Muscle of leg (tissue), 3 donors: ENCODE measurements at regions not wholly inside any gene's neighbourhood (a gene's known extent, or its start where the extent isn't known, plus 50 kb on each side); places are given as distances from the start of the nearest gene placed in this dataset.

ENCODE experiments used
- DNase-seq: peaks from one replicate; pipeline ENCODE4 v3.0.0; 2013
- H3K27ac ChIP-seq: one replicate; pipeline ENCODE4 v1.5.1; 2013; ENCODE audit warnings: mild to moderate bottlenecking, low read length, control low read depth
- H3K27me3 ChIP-seq: one replicate; pipeline ENCODE4 v1.6.1; 2013; ENCODE audit warnings: low read length; ENCODE audit not compliant: control insufficient read depth, insufficient read depth
- H3K36me3 ChIP-seq: one replicate; pipeline ENCODE4 v1.6.1; 2013; ENCODE audit warnings: low read length; ENCODE audit not compliant: control insufficient read depth, insufficient read depth
- H3K4me1 ChIP-seq: one replicate; pipeline ENCODE4 v1.6.1; 2013; ENCODE audit warnings: low read length; ENCODE audit not compliant: control insufficient read depth, insufficient read depth
- H3K4me3 ChIP-seq: one replicate; pipeline ENCODE4 v1.5.1; 2013; ENCODE audit warnings: low read length, control low read depth
- H3K9me3 ChIP-seq: replicated peaks from 2 replicates; pipeline ENCODE4 v1.6.1; 2013; ENCODE audit warnings: low read depth, low read length; ENCODE audit not compliant: control insufficient read depth
- WGBS: methylation state at CpG from one replicate; pipeline ENCODE4 v1.1.5; 2013; ENCODE audit warnings: missing lambda C conversion rate; ENCODE audit not compliant: insufficient coverage; 5-methylcytosine and 5-hydroxymethylcytosine counted together

GRCh38 chr11:27928809-27929208, 179.1 kb downstream of the KIF18A start:
- no CpG with 5 or more reads among the region's 1 CpG for whole genome bisulfite sequencing
- H3K27me3 ChIP-seq, result no peaks in the 10 kb centered on the region

GRCh38 chr11:27926981-27927481, 180.9 kb downstream of the KIF18A start:
- Histone ChIP-seq H3K4me3 (no peak overlapping the region), H3K27me3 (no peaks in the 10 kb centered on the region), H3K36me3 (no peaks in the 10 kb centered on the region), H3K9me3 (no peaks in the 10 kb centered on the region), H3K27ac (no peak overlapping the region), H3K4me1 (no peaks in the 10 kb centered on the region)
- WGBS, result 40% methylated on average over 1 of the region's 4 CpGs
- DNase-seq, result peak; percentile 5

More at GRCh38 chr11:27928809-27929208, 179.1 kb downstream of the KIF18A start:
- DNase-seq, result no peak
- Histone ChIP-seq H3K4me3 (no peak overlapping the region), H3K27ac (no peak overlapping the region), H3K9me3 (no peaks in the 10 kb centered on the region), H3K36me3 (no peaks in the 10 kb centered on the region), H3K4me1 (no peaks in the 10 kb centered on the region)

DNA sequence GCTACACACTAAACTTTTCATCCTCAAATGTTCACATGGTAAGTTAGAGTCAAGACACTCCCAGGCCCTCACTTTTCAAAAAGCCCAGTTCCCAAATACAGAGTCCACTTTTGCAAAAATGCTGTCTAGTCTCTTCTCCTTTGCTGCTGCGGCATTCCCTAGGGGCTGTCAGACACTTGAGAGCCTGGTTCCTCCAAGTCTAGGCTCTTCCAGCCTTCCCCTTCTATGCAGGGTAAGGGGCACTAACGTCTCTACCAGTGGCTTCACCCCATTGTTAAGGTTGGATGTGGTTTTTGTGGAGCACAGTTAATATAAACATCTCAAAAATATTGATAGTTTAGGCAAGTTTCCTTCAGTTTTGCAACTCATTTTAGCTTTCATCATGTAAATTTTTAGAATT, 181.5 kb downstream of the KIF18A start:
- H3K9me3 ChIP-seq, result no peaks in the 10 kb centered on the region
- WGBS, result 60% methylated on average over 1 of the region's 2 CpGs
- DNase-seq, result no peak

DNA sequence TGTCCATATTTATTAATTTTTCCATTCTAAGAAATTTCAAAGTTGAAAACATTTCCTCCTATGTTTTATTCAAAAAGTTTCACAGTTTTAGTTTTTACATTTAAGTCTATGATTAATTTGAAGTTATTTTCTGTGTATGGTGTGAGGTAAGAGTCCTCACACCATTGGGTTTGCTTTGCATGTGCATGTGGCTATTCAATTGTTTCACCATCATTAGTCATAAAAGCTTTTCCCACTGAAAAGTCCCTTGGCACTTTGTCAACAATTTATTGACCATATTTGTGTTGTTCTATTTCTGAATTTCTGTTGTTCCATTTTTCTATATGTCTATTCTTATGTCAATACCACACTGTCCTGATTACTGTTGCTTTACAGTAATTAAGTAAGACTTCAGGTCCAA, 186.5 kb downstream of the KIF18A start:
- no peak overlapping the region for H3K4me3 ChIP-seq
- DNase-seq, result no peak
- H3K36me3 ChIP-seq, result no peaks in the 10 kb centered on the region
- H3K27ac ChIP-seq, result no peak overlapping the region
- H3K4me1 ChIP-seq, result no peaks in the 10 kb centered on the region
- no peaks in the 10 kb centered on the region for H3K27me3 ChIP-seq
- no peaks in the 10 kb centered on the region for H3K9me3 ChIP-seq

More for the DNA sequence above, 181.5 kb downstream of the KIF18A start:
- Histone ChIP-seq H3K4me1 (no peaks in the 10 kb centered on the region), H3K27me3 (no peaks in the 10 kb centered on the region), H3K36me3 (no peaks in the 10 kb centered on the region), H3K4me3 (no peak overlapping the region), H3K27ac (no peak overlapping the region)

GRCh38 chr11:27916541-27917100, 191.3 kb downstream of the KIF18A start:
- Histone ChIP-seq H3K27me3 (no peaks in the 10 kb centered on the region), H3K36me3 (no peaks in the 10 kb centered on the region), H3K27ac (no peak overlapping the region), H3K9me3 (no peaks in the 10 kb centered on the region), H3K4me1 (no peaks in the 10 kb centered on the region), H3K4me3 (no peak overlapping the region)
- DNase-seq, result no peak
- 0% methylated on average over 1 of the region's 6 CpGs for WGBS

DNA sequence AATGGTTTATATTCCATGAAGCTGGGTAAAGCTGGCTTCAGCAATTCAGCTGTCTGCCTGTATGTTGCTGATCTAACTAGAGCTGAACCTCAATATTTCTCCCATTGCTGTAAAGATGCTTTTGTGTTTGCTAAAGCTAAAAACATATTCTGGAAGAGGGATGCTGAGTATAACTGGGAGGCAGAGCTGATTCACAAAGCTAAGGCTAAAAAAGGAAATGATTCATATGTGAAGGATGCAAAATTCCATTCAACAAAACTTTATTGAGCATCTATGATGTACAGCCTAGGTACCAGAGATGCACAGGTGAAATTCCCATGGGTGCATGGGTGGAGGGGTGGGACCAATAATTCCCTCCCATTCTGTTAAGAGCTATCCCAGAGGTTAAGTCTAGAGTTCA, 193.9 kb downstream of the KIF18A start:
- Histone ChIP-seq H3K36me3 (no peaks in the 10 kb centered on the region), H3K9me3 (no peaks in the 10 kb centered on the region), H3K27ac (no peak overlapping the region), H3K4me1 (no peaks in the 10 kb centered on the region), H3K27me3 (no peaks in the 10 kb centered on the region), H3K4me3 (no peak overlapping the region)
- no peak for DNase-seq

- H3K4me1 ChIP-seq, result no peaks in the 10 kb centered on the region
- no peak overlapping the region for H3K27ac ChIP-seq
- H3K27me3 ChIP-seq, result no peaks in the 10 kb centered on the region
- no peaks in the 10 kb centered on the region for H3K36me3 ChIP-seq
- WGBS, result 73% methylated on average over 2 of the region's 3 CpGs
- no peaks in the 10 kb centered on the region for H3K9me3 ChIP-seq
- H3K4me3 ChIP-seq, result no peak overlapping the region
- DNase-seq, result no peak
These were observed 194.3 kb downstream of the KIF18A start for GRCh38 chr11:27913650-27914049.

GRCh38 chr11:27912916-27913315, 195.0 kb downstream of the KIF18A start:
- Histone ChIP-seq H3K9me3 (no peaks in the 10 kb centered on the region), H3K36me3 (no peaks in the 10 kb centered on the region), H3K4me3 (no peak overlapping the region), H3K4me1 (no peaks in the 10 kb centered on the region), H3K27me3 (no peaks in the 10 kb centered on the region), H3K27ac (no peak overlapping the region)
- DNase-seq, result no peak
- WGBS, result no CpG with 5 or more reads among the region's 2 CpGs

DNA sequence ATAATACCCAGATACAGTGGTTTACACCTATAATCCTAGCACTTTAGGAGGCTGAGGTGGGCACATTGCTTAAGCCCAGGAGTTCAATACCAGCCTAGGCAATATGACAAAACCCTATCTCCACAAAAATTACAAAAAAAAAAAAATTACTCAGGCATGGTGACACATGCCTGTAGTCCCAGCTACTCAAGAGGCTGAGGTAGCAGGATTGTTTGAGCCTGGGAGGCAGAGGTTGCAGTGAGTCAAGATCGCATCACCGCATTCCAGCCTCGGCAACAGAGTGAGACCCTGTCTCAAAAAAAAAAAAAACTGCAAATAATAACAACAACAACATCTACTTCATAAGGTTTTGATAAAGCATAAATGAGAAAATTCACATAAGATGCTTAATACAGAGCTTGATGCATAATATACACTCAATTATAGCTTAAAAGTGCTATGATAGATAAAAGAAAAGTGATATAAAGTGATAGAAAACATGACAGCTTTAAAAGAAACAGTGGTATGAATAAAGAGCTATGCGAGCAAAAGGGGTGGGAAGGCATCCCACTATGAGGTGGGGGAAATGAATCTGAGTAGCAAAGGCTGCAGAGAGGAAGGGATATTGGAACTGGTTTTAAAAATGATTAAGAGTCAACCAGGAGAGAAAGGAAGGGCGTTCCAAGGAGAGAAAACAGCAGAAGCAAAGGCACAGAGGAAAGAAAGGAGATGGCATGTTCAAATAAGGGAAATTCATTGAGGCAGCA, 197.6 kb downstream of the KIF18A start:
- no peaks in the 10 kb centered on the region for H3K36me3 ChIP-seq

DNA sequence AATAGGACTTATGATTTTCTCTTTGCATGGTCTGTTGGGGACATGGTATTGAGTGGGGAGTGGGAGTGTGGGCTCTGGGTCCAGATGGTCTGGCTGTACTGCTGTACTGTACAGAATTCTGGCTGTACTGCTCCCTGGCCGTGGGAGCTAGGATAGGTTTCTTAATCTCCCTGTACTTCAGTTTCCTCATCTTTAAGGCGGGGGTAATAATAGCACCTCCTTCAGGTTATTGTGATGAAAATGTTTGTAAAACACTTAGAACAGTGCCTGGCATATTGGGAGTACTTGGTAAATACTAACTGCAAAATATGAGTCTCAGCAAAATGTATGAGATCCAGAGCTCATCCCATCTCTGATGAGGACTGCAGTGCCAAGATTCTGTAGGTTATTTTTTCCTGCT, 198.6 kb downstream of the KIF18A start:
- WGBS, result no CpG with 5 or more reads among the region's 2 CpGs
- no peaks in the 10 kb centered on the region for H3K36me3 ChIP-seq
- H3K4me1 ChIP-seq, result no peaks in the 10 kb centered on the region
- no peak for DNase-seq
- no peaks in the 10 kb centered on the region for H3K9me3 ChIP-seq
- no peak overlapping the region for H3K27ac ChIP-seq
- H3K27me3 ChIP-seq, result no peaks in the 10 kb centered on the region
- no peak overlapping the region for H3K4me3 ChIP-seq

More for the DNA sequence above, 197.6 kb downstream of the KIF18A start:
- no peak overlapping the region for H3K27ac ChIP-seq
- no peaks in the 10 kb centered on the region for H3K9me3 ChIP-seq
- no peaks in the 10 kb centered on the region for H3K27me3 ChIP-seq
- no peaks in the 10 kb centered on the region for H3K4me1 ChIP-seq
- no peak for DNase-seq
- whole genome bisulfite sequencing, result 61% methylated on average over 2 of the region's 5 CpGs
- H3K4me3 ChIP-seq, result no peak overlapping the region
